Stimulated activated CD4-positive, alpha-beta T cell treated with anti-CD3 and anti-CD28 coated beads, Interleukin-1b, Interleukin-23, amount 100 ng/mL, for 4 hours (primary cell): ENCODE measurements at regions not wholly inside any gene's neighbourhood (a gene's known extent, or its start where the extent isn't known, plus 50 kb on each side); places are given as distances from the start of the nearest gene placed in this dataset.

ENCODE experiments used
- DNase-seq, 2 donors: peaks; one replicate each; pipeline ENCODE4 v3.0.0-alpha.2; 2020; ENCODE audit warnings: low read depth in 2 of 2

GRCh38 chr14:86723254-86723624 lies 1193.3 kb downstream of the FLRT2 start:
- DNase-seq = no peak

GRCh38 chr14:86722612-86723253 lies 1192.8 kb downstream of the FLRT2 start:
- no peak for DNase-seq

GRCh38 chr14:86714575-86714974 lies 1184.6 kb downstream of the FLRT2 start:
- DNase-seq = no peak

- DNase-seq = no peak
Observed at GRCh38 chr14:86714153-86714552, 1184.2 kb downstream of the FLRT2 start.

GRCh38 chr14:86712727-86713126 lies 1182.8 kb downstream of the FLRT2 start:
- DNase-seq = no peak

GRCh38 chr14:86712176-86712575 lies 1182.2 kb downstream of the FLRT2 start:
- no peak for DNase-seq

- no peak for DNase-seq
Observed at GRCh38 chr14:86708846-86709339, 1178.9 kb downstream of the FLRT2 start.

- DNase-seq = no peak
Observed at GRCh38 chr14:86707071-86707470, 1177.1 kb downstream of the FLRT2 start.

GRCh38 chr14:86683561-86683960 lies 1153.6 kb downstream of the FLRT2 start:
- no peak for DNase-seq

- DNase-seq = no peak
Observed at GRCh38 chr14:86675059-86675458, 1145.1 kb downstream of the FLRT2 start.

GRCh38 chr14:86673523-86673969 lies 1143.6 kb downstream of the FLRT2 start:
- no peak for DNase-seq

GRCh38 chr14:86672080-86672479 lies 1142.1 kb downstream of the FLRT2 start:
- no peak for DNase-seq

GRCh38 chr14:86665975-86666374 lies 1136.0 kb downstream of the FLRT2 start:
- no peak for DNase-seq

- DNase-seq = no peak
Observed at GRCh38 chr14:86662334-86662733, 1132.4 kb downstream of the FLRT2 start.

GRCh38 chr14:86654558-86655184 lies 1124.7 kb downstream of the FLRT2 start:
- no peak for DNase-seq

- no peak for DNase-seq
Observed at GRCh38 chr14:86652526-86652925, 1122.6 kb downstream of the FLRT2 start.

GRCh38 chr14:86646696-86647690 lies 1117.0 kb downstream of the FLRT2 start:
- DNase-seq = no peak

- DNase-seq = no peak
Observed at GRCh38 chr14:86646125-86646524, 1116.2 kb downstream of the FLRT2 start.

- no peak for DNase-seq
Observed at GRCh38 chr14:86641310-86641709, 1111.4 kb downstream of the FLRT2 start.

- DNase-seq = no peak
Observed at GRCh38 chr14:86640288-86640687, 1110.3 kb downstream of the FLRT2 start.

GRCh38 chr14:86639666-86640065 lies 1109.7 kb downstream of the FLRT2 start:
- no peak for DNase-seq

- DNase-seq = no peak
Observed at GRCh38 chr14:86639146-86639545, 1109.2 kb downstream of the FLRT2 start.
